Stimulated activated naive CD8-positive, alpha-beta T cell treated with anti-CD3 and anti-CD28 coated beads, Interleukin-15, Interleukin-2, amounts not matched to agents 100 U/mL and 50 U/mL, for 24 hours (primary cell): ENCODE measurements at regions not wholly inside any gene's neighbourhood (a gene's known extent, or its start where the extent isn't known, plus 50 kb on each side); places are given as distances from the start of the nearest gene placed in this dataset.

Experiments
- ATAC-seq: fragments of 150-1000 bp; cut with Tn5 transposase; one replicate; pipeline ENCODE4 v1.10.0; 2021
- DNase-seq: peaks from one replicate; pipeline ENCODE4 v3.0.0; 2021

DNA sequence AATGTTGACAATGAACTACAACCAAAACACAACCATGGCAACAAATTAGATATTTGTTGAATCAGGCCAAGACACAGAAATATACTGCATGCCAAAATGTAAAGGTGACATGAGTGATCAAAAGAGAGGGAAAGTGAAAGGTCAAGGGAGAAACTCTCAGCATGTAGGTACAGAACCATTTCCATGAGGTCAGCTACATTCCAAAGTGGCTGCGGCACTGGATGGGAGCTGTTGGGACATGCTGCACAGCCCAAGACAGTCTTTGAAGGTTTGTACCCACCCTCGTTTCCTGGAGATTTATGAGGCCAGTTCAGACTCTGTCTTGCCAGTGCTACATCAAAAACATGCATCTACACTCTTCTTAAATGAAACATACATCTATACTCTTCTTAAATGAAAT, 579.9 kb downstream of the BMP2 start:
- ATAC-seq (no peak), DNase-seq (no peak)

GRCh38 chr20:7348253-7348652, 580.8 kb downstream of the BMP2 start:
- no peak for ATAC-seq
- no peak for DNase-seq

- ATAC-seq: no peak
- DNase-seq: no peak
These were observed 584.7 kb downstream of the BMP2 start for GRCh38 chr20:7352165-7352564.

- ATAC-seq (no peak), DNase-seq (no peak)
These were observed 585.2 kb downstream of the HAO1 start for GRCh38 chr20:7355051-7355450.

DNA sequence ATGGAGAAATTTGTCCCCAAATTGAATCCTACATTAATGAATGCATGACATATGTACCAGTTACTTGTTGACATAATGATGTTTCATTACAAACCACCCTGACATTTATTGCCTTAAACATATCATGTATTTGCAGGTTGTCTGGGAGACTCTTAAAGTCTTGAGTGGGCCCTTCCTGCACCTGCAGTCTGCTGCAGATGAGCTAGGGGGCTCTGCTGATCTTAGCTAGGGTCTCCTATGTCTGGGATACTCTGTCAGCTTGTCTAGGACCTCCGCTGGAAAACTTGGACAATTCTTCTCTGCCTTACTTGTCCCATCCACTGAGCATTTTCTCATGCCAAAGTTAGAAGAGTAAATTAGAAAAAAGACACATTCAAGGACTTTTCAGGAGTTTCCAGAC, 581.6 kb downstream of the HAO1 start:
- DNase-seq (no peak), ATAC-seq (no peak)

- no peak for ATAC-seq
These were observed 580.5 kb downstream of the HAO1 start for GRCh38 chr20:7359739-7360138.

DNA sequence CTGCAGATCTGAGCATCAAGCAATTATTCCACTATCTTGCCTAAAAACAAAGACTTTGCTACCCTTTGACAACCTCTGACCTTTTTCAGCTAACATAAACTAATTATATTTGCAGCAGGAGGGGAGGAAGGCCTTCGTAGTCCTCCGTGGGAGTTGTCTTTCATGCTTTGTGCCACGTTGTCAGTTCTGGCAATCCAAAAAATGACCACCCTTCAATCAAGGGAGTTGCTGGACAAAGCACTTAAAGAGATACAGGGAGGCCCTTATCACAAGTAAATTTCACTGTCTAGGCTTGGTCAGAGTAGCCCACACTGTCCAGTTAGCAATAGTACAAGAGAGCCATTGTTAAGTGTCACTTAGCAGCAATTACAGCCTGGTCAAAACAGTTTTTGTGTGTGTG, 578.9 kb downstream of the HAO1 start:
- ATAC-seq (no peak), DNase-seq (no peak)

More at GRCh38 chr20:7359739-7360138, 580.5 kb downstream of the HAO1 start:
- DNase-seq: no peak

- ATAC-seq: no peak
- no peak for DNase-seq
These were observed 578.3 kb downstream of the HAO1 start for GRCh38 chr20:7361931-7362330.

- DNase-seq (no peak), ATAC-seq (no peak)
These were observed 577.7 kb downstream of the HAO1 start for GRCh38 chr20:7362601-7363000.

DNA sequence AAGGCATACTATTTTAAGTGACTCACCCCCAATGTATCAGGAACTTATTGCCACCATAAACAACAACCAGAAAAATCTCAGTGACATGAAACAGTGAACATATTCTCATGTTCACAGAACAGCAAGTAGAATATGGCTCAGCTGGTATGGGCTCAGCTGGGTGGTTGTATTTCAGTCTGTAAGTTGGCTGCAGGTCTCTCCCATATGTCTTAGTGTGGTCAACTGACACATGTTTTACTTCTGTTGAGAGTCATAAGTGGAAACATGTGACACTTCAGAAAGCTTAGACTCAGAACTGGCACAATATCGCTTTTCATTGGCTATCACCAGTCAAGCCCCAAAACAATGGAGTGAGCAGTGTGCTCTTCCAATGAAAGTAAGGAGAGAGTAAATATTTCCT, 574.1 kb downstream of the HAO1 start:
- no peak for DNase-seq
- no peak for ATAC-seq

- no peak for ATAC-seq
- DNase-seq: no peak
These were observed 568.6 kb downstream of the HAO1 start for GRCh38 chr20:7371518-7372163.

GRCh38 chr20:7375905-7376304, 564.4 kb downstream of the HAO1 start:
- DNase-seq: no peak
- ATAC-seq: no peak

DNA sequence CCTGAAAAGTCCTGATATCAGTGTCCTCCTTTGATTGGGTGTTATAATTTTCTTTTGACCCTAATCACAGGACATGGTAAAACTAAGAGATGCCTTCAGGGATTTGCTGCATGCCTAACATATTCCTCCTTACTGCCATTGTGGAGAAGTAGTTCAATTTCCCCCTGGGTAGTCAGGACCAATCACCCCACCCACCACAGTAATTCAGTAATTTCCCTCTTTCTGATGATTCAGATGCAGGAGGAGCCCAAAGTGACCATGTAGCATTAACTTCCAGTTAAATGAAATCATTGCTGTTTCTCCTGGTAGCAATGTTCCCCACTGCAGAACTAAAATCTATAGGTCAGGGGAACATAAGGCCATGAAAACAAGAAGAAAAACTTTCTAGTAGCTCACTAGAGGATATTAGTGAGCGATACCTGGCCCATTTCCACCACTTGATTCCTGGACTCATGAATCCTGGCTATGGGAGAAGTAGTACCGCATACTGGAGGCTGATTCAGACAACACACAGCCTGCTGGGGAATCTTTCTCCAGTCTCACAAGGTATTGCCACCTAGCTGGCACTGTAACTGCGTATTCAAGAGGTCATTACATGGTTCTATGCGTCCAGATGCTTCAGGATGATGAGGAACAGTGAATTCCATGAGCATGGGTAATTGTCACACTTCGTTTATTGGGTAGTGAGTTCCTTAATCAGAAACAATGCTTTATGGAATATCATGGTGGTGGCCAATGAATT, 561.2 kb downstream of the HAO1 start:
- ATAC-seq: no peak

GRCh38 chr20:7379621-7380220, 560.5 kb downstream of the HAO1 start:
- no peak for ATAC-seq
- DNase-seq: no peak

More for the DNA sequence above, 561.2 kb downstream of the HAO1 start:
- no peak for DNase-seq

DNA sequence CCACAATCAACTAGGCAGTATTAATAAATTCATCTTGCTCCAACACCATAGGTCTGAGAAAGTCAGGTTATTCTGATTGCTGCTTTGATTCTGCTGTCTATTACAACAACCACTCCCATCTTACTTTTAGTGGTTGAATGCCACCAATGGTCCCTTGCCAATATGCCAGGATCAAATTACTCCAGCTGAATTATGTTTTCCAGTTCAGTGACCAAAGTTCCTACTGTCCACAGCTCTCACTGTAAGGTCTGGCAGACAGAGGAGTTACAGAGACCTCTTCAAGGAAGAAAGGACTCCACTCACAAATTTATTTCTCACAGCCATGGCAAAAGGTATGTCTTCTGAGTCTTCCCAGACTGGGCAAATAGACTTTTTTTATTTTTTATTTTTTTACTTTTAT, 557.0 kb downstream of the HAO1 start:
- no peak for DNase-seq
- ATAC-seq: no peak

DNA sequence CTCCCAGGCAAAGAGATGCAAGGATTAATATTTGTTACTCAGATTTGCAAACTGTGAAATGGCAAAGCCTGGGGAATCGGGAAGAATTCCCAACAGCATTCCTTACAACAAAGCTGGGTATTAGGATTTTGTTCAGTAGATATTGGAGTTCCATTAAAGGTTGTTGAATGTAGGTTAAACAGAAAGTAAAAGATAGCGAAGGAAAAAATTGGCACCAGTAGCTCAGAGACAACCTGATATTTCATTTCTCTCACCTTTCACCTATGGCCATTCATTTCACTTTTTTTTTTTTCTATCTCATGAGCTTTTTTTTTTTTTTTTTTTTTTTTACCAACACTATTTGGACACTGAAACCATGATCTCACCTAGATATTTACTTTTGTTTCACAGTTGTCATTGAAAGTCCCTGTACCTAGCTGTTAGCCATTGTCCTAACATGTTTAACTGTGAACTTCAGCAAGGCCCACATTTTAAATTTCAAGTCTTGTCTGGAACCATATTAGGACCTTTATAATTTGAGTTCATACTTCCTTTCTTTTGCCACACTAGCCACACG, 552.5 kb downstream of the HAO1 start:
- DNase-seq: no peak
- ATAC-seq: no peak

GRCh38 chr20:7389216-7389615, 551.0 kb downstream of the HAO1 start:
- ATAC-seq (no peak), DNase-seq (no peak)

- DNase-seq (no peak), ATAC-seq (no peak)
These were observed 547.6 kb downstream of the HAO1 start for GRCh38 chr20:7392542-7393206.

GRCh38 chr20:7399114-7399513, 541.1 kb downstream of the HAO1 start:
- no peak for DNase-seq
- ATAC-seq: no peak

- DNase-seq (no peak), ATAC-seq (no peak)
These were observed 540.7 kb downstream of the HAO1 start for GRCh38 chr20:7399575-7399974.

DNA sequence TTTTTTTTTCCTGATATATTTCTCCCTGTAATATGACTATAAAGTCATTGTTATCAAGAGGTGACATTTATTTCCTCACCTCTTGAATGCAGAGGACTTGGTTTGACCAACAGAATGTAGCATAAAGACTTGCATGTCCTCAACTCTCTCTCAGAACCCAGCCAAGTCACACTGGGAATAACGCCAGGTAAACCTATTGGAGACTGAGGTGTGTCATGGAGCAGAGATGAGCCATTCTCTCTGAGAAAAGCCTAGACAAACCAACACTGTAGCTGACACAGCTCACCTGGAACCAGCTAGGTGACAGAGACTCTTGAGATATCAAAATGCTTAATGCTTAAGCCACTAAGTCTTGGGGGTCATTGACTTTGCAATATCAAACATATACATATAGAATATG, 533.6 kb downstream of the HAO1 start:
- no peak for ATAC-seq
- DNase-seq: no peak

- ATAC-seq (no peak), DNase-seq (no peak)
These were observed 530.1 kb downstream of the HAO1 start for GRCh38 chr20:7410150-7410549.

DNA sequence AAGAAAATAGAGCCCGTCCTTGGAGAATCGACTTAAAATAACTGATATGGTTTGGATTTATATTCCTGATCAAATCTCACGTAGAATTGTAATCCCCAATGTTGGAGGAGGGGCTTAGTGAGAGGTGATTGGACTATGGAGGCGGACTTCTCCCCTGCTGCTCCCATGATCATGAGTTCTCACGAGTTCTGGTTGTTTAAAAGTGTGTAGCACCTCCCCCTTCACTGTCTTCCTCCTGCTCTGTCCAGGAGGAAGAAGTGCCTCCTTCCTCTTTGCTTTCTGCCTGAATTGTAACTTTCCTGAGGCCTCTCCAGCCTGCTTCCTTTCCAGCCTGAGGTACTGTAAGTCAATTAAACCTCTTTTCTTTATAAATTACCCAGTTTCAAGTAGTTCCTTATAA, 529.2 kb downstream of the HAO1 start:
- ATAC-seq: no peak
- DNase-seq: no peak
